HEK293 (cell line): ENCODE measurements at regions not wholly inside any gene's neighbourhood (a gene's known extent, or its start where the extent isn't known, plus 50 kb on each side); places are given as distances from the start of the nearest gene placed in this dataset.
A peak's percentile ranks its signal among the peaks of the same experiment; 100 is the strongest.

Source experiments
- CTCF ChIA-PET: fragments of 350-600 bp; formaldehyde crosslinking; extraction: SDS; loops from one replicate; lab custom pipeline; 2021; ENCODE audit warnings: antibody characterized with exemption; lab: Yijun Ruan, JAX
- POLR2A ChIA-PET: fragments of 300-600 bp; formaldehyde crosslinking; extraction: SDS; loops from one replicate; lab custom pipeline; 2020; ENCODE audit warnings: antibody characterized with exemption, inconsistent platforms; lab: Yijun Ruan, JAX
- H3K27ac ChIP-seq: fragments of 200-500 bp; sonication (Bioruptor generic); 2 replicates; pipeline ENCODE4 v1.5.1; 2014; ENCODE audit warnings: low read depth, low read length, control low read depth, inconsistent platforms; ENCODE audit errors: extremely low read depth
- H3K36me3 ChIP-seq, 2 experiments: fragments of 200-500 bp in 1 of 2; sonication (Bioruptor generic) in 1 of 2; 1 replicate in 1 of 2; 2 replicates in 1 of 2; pipeline ENCODE4 v1.5.1; 2014 to 2017; ENCODE audit warnings: inconsistent platforms in 2 of 2, low read length in 2 of 2; ENCODE audit not compliant: control insufficient read depth in 2 of 2, insufficient read depth in 1 of 2
- H3K4me1 ChIP-seq: fragments of 200-500 bp; sonication (Bioruptor generic); 2 replicates; pipeline ENCODE4 v1.5.1; 2014; ENCODE audit warnings: mild to moderate bottlenecking, low read length, inconsistent platforms; ENCODE audit not compliant: control insufficient read depth, insufficient read depth
- H3K4me3 ChIP-seq: 2 replicates; pipeline ENCODE4 v1.5.1; 2011; ENCODE audit warnings: low read depth, mild to moderate bottlenecking, control low read depth, low read length, moderate library complexity
- H3K9me3 ChIP-seq: fragments of 200-500 bp; sonication (Bioruptor generic); 2 replicates; pipeline ENCODE4 v1.5.1; 2014; ENCODE audit warnings: low read depth, low read length, inconsistent platforms; ENCODE audit not compliant: control insufficient read depth, insufficient read depth
- EGR2 ChIP-seq: fragments of 450-650 bp; formaldehyde crosslinking; IDR thresholded peaks from 2 replicates; pipeline ENCODE4 v1.5.1; 2016; ENCODE audit warnings: low read depth, missing biosample characterization, missing genetic modification characterization
- ELK4 ChIP-seq: IDR thresholded peaks from 2 replicates; pipeline ENCODE4 v1.6.1; 2011; ENCODE audit warnings: mild to moderate bottlenecking, low read depth, low read length, borderline replicate concordance
- INSM2 ChIP-seq: fragments of 450-650 bp; formaldehyde crosslinking; IDR thresholded peaks from 2 replicates; pipeline ENCODE4 v1.5.1; 2016; ENCODE audit warnings: missing biosample characterization, missing genetic modification characterization
- MEIS1 ChIP-seq: sonication (generic); formaldehyde crosslinking; IDR thresholded peaks from 2 replicates; pipeline ENCODE4 v1.8.1; 2022; ENCODE audit warnings: missing genetic modification reagents, mild to moderate bottlenecking, borderline replicate concordance
- ZBTB1 ChIP-seq: fragments of 450-650 bp; formaldehyde crosslinking; IDR thresholded peaks from 2 replicates; pipeline ENCODE4 v1.5.1; 2016; ENCODE audit warnings: missing biosample characterization, missing genetic modification characterization
- ZBTB21 ChIP-seq: fragments of 450-650 bp; formaldehyde crosslinking; IDR thresholded peaks from 2 replicates; pipeline ENCODE4 v1.5.1; 2017; ENCODE audit warnings: missing biosample characterization, missing genetic modification characterization
- ZFP37 ChIP-seq: fragments of 450-650 bp; formaldehyde crosslinking; IDR thresholded peaks from 2 replicates; pipeline ENCODE4 v1.5.1; 2016; ENCODE audit warnings: missing biosample characterization, missing genetic modification characterization
- ZNF138 ChIP-seq: fragments of 450-650 bp; formaldehyde crosslinking; IDR thresholded peaks from 2 replicates; pipeline ENCODE4 v1.5.1; 2016; ENCODE audit warnings: missing biosample characterization, missing genetic modification characterization, borderline replicate concordance
- ZNF202 ChIP-seq: fragments of 450-650 bp; formaldehyde crosslinking; IDR thresholded peaks from 2 replicates; pipeline ENCODE4 v1.5.1; 2016; ENCODE audit warnings: missing biosample characterization, missing genetic modification characterization, borderline replicate concordance
- ZNF266 ChIP-seq: fragments of 450-650 bp; formaldehyde crosslinking; IDR thresholded peaks from 2 replicates; pipeline ENCODE4 v1.5.1; 2016; ENCODE audit warnings: missing biosample characterization, missing genetic modification characterization, low read depth
- ZNF335 ChIP-seq: fragments of 450-650 bp; formaldehyde crosslinking; conservative IDR thresholded peaks from 2 replicates; pipeline ENCODE4 v1.5.1; 2016; ENCODE audit warnings: missing biosample characterization, missing genetic modification characterization
- ZNF394 ChIP-seq: fragments of 450-650 bp; formaldehyde crosslinking; IDR thresholded peaks from 2 replicates; pipeline ENCODE4 v1.5.1; 2016; ENCODE audit warnings: missing biosample characterization, missing genetic modification characterization, mild to moderate bottlenecking, moderate library complexity, borderline replicate concordance
- ZNF549 ChIP-seq: fragments of 450-650 bp; IDR thresholded peaks from 2 replicates; pipeline ENCODE4 v1.5.1; 2018; ENCODE audit warnings: missing biosample characterization, missing genetic modification characterization, mild to moderate bottlenecking, inconsistent platforms, moderate library complexity
- ZNF624 ChIP-seq: fragments of 450-650 bp; formaldehyde crosslinking; IDR thresholded peaks from 2 replicates; pipeline ENCODE4 v1.5.1; 2017; ENCODE audit warnings: missing biosample characterization, missing genetic modification characterization
- ZNF654 ChIP-seq: fragments of 450-650 bp; formaldehyde crosslinking; IDR thresholded peaks from 2 replicates; pipeline ENCODE4 v1.5.1; 2016; ENCODE audit warnings: low read depth, missing biosample characterization, missing genetic modification characterization
- ZNF785 ChIP-seq: fragments of 450-650 bp; formaldehyde crosslinking; IDR thresholded peaks from 2 replicates; pipeline ENCODE4 v1.5.1; 2016; ENCODE audit warnings: missing biosample characterization, missing genetic modification characterization
- TF ChIP-seq, protein P1 (sequence below): fragments of 450-650 bp; formaldehyde crosslinking; IDR thresholded peaks from 2 replicates; pipeline ENCODE4 v1.5.1; 2016; ENCODE audit warnings: missing biosample characterization, missing genetic modification characterization
- TF ChIP-seq, protein P2 (sequence below): fragments of 450-650 bp; formaldehyde crosslinking; IDR thresholded peaks from 2 replicates; pipeline ENCODE4 v1.5.1; 2016; ENCODE audit warnings: missing biosample characterization, missing genetic modification characterization

GRCh38 chr15:81812456-81812855 lies 233.4 kb downstream of the MEX3B start (continued):
- no peak for TF ChIP-seq ZNF624 (tag by site-specific recombination)

DNA sequence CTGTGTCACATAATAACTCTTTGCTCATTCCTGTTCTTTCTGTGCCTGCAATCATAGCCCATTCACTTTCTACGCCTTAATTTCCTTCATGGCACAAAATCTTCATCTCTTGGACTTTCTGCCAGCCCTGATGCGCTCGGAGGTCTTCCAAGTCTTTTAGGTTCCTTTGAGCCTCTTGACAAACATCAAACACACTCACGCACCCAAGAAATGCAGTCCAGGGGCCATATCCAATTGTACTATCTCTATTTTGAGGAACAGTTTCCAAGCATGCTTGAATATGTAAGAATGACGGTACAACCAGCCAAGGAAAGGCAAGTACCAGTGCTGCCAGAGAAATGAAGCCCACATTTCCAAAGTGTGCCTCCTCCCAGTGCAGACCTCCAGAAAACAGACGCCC lies 234.1 kb downstream of the MEX3B start:
- ChIA-PET CTCF (interaction anchor here (5.3 kb wide), 1 partner anchor 332 kb away, joined by 44 read pairs; no protein-coding TSS in a partner anchor), POLR2A (no interaction called here)
- Histone ChIP-seq H3K27ac (no peak overlapping the region), H3K4me3 (no peak overlapping the region), H3K9me3 (no peaks in the 10 kb centered on the region), H3K4me1 (no peaks in the 10 kb centered on the region), H3K36me3 (no peaks in the 10 kb centered on the region)
- no peak for TF ChIP-seq ZFP37

DNA sequence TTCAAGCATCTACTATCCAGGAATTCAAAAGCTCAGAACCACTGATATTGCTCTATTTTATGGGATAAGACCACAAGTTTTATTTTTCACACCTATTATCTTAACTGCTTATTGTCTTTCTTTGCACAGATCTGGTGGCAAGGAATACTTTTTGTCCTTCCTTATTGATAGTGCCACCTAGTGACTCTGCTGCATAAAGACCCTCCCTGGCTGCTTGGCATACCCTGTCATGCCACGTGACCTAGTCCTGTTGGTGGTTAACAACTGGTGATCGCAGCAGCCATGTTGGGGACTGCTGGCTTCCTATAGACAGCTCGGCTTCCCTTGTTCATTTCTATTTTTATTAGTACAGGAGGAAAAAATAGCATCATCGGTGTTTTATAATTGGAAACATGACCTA lies 236.3 kb downstream of the MEX3B start:
- ChIA-PET CTCF (interaction anchor here (0.5 to 5.3 kb wide), 20 partner anchors 9 to 399 kb away, joined by 3 to 44 read pairs (median 4); no protein-coding TSS in a partner anchor), POLR2A (no interaction called here)
- Histone ChIP-seq H3K4me1 (no peaks in the 10 kb centered on the region), H3K36me3 (no peaks in the 10 kb centered on the region), H3K9me3 (no peaks in the 10 kb centered on the region), H3K27ac (no peak overlapping the region), H3K4me3 (no peak overlapping the region)
- TF ChIP-seq ZNF785 (tag by site-specific recombination) (no peak), ZNF654 (peak; percentile 34)

DNA sequence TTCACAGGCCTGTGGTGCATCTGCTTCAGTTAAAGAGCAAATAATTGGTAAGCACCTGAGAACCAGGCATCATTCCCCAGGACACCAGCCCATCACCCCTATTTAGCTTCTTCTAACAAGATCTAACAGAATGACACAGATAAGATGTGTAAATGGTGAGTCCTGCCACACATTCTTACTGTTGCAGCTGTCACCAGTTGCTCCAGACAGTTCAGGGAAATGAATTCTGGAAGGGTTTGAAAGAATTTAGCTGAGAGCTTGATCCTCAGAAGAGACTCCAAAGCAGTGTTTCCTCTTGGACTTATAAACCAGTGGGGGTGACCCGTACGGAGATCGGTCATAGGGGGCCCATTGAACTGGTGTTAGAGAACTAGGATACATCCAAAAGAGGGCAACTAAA lies 238.0 kb downstream of the MEX3B start:
- Histone ChIP-seq H3K4me3 (no peak overlapping the region), H3K9me3 (no peaks in the 10 kb centered on the region), H3K27ac (no peak overlapping the region), H3K36me3 (no peaks in the 10 kb centered on the region), H3K4me1 (no peaks in the 10 kb centered on the region)
- CTCF ChIA-PET = interaction anchor here (0.8 to 5.3 kb wide), 3 partner anchors 15 to 328 kb away, joined by 3 to 44 read pairs (median 3); no protein-coding TSS in a partner anchor
- POLR2A ChIA-PET = no interaction called here
- TF ChIP-seq, protein P1, sequence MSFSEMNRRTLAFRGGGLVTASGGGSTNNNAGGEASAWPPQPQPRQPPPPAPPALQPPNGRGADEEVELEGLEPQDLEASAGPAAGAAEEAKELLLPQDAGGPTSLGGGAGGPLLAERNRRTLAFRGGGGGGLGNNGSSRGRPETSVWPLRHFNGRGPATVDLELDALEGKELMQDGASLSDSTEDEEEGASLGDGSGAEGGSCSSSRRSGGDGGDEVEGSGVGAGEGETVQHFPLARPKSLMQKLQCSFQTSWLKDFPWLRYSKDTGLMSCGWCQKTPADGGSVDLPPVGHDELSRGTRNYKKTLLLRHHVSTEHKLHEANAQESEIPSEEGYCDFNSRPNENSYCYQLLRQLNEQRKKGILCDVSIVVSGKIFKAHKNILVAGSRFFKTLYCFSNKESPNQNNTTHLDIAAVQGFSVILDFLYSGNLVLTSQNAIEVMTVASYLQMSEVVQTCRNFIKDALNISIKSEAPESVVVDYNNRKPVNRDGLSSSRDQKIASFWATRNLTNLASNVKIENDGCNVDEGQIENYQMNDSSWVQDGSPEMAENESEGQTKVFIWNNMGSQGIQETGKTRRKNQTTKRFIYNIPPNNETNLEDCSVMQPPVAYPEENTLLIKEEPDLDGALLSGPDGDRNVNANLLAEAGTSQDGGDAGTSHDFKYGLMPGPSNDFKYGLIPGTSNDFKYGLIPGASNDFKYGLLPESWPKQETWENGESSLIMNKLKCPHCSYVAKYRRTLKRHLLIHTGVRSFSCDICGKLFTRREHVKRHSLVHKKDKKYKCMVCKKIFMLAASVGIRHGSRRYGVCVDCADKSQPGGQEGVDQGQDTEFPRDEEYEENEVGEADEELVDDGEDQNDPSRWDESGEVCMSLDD = no peak
- TF ChIP-seq, protein P2, sequence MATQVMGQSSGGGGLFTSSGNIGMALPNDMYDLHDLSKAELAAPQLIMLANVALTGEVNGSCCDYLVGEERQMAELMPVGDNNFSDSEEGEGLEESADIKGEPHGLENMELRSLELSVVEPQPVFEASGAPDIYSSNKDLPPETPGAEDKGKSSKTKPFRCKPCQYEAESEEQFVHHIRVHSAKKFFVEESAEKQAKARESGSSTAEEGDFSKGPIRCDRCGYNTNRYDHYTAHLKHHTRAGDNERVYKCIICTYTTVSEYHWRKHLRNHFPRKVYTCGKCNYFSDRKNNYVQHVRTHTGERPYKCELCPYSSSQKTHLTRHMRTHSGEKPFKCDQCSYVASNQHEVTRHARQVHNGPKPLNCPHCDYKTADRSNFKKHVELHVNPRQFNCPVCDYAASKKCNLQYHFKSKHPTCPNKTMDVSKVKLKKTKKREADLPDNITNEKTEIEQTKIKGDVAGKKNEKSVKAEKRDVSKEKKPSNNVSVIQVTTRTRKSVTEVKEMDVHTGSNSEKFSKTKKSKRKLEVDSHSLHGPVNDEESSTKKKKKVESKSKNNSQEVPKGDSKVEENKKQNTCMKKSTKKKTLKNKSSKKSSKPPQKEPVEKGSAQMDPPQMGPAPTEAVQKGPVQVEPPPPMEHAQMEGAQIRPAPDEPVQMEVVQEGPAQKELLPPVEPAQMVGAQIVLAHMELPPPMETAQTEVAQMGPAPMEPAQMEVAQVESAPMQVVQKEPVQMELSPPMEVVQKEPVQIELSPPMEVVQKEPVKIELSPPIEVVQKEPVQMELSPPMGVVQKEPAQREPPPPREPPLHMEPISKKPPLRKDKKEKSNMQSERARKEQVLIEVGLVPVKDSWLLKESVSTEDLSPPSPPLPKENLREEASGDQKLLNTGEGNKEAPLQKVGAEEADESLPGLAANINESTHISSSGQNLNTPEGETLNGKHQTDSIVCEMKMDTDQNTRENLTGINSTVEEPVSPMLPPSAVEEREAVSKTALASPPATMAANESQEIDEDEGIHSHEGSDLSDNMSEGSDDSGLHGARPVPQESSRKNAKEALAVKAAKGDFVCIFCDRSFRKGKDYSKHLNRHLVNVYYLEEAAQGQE (tag by site-specific recombination) = no peak
- TF ChIP-seq EGR2 (tag by site-specific recombination) = no peak
- TF ChIP-seq ZBTB1 (tag by site-specific recombination) = no peak
- TF ChIP-seq INSM2 = no peak
- no peak for TF ChIP-seq MEIS1 (CRISPR knock-in tag)
- no peak for TF ChIP-seq ZNF202 (tag by site-specific recombination)
- no peak for TF ChIP-seq ZNF394 (tag by site-specific recombination)
- no peak for TF ChIP-seq ZBTB21 (tag by site-specific recombination)
- TF ChIP-seq ELK4 = no peak
- no peak for TF ChIP-seq ZNF335
- TF ChIP-seq ZNF138 (tag by site-specific recombination) = no peak
- no peak for TF ChIP-seq ZNF266
- no peak for TF ChIP-seq ZNF549 (tag by site-specific recombination)
